ENCODE measurements at regions not wholly inside any gene's neighbourhood (a gene's known extent, or its start where the extent isn't known, plus 50 kb on each side); places are given as distances from the start of the nearest gene placed in this dataset.

DNA sequence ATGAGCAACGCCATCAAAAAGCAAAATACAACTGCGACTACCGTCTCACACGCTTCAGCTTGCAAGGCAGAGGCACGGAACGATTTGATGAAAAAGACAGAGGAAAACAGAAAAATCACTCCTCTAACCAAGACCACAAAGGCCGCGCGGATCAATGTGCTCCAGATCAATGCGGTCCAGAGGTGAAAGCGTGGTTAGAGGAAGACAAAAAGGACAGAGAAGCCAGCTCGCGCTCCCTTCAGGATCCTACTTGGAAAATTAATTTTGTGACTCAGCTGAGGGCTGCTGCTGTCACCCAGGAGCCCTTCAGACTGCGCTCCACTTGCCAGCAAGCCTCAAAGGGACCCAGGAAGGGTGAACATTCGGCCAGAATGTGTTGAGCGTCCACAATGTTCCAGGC, 140.2 kb upstream of the RPS6KA2 start:
- no peak overlapping the region for H3K4me3 Mint-ChIP-seq
- H3K36me3 Mint-ChIP-seq (ENCODE audit: low read depth): no peaks in the 10 kb centered on the region
- peaks cover 2% of the 10 kb centered on the region for H3K27me3 Mint-ChIP-seq (ENCODE audit: low read depth)
- POLR2A ChIA-PET: no interaction called here
- ATAC-seq (no peak), DNase-seq (no peak)
- CTCF ChIA-PET: interaction anchor here (2.6 kb wide), 1 partner anchor 8 kb away, joined by 19 read pairs; no protein-coding TSS in a partner anchor
- peaks cover 13% of the 10 kb centered on the region for H3K4me1 Mint-ChIP-seq (ENCODE audit: low read depth)
- H3K9me3 Mint-ChIP-seq (ENCODE audit: insufficient read depth): no peaks in the 10 kb centered on the region
- no peak overlapping the region for H3K27ac Mint-ChIP-seq

GRCh38 chr6:166766769-166767168, 139.7 kb upstream of the RPS6KA2 start:
- POLR2A ChIA-PET: no interaction called here
- H3K27me3 Mint-ChIP-seq (ENCODE audit: low read depth): no peaks in the 10 kb centered on the region
- H3K9me3 Mint-ChIP-seq (ENCODE audit: insufficient read depth): no peaks in the 10 kb centered on the region
- ATAC-seq (no peak), DNase-seq (no peak)
- CTCF ChIA-PET: interaction anchor here (2.6 kb wide), 1 partner anchor 8 kb away, joined by 19 read pairs; no protein-coding TSS in a partner anchor
- no peak overlapping the region for H3K27ac Mint-ChIP-seq
- H3K36me3 Mint-ChIP-seq (ENCODE audit: low read depth): no peaks in the 10 kb centered on the region
- no peak overlapping the region for H3K4me3 Mint-ChIP-seq
- H3K4me1 Mint-ChIP-seq (ENCODE audit: low read depth): peaks cover 12% of the 10 kb centered on the region

DNA sequence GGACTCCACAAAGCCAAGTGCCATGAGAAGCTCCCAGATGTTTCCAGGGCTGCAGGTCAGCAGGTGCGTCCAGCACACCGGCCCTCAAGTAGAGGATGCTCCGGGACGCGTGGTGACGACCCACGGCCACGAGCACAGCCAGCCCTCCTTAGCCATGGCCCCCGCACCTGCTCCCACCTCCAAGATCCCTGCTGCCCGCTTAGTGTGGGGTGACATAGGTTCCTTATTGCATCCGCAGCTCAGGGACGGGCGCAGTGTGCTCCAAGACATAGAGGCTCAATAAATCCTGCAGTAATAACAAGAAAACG, 138.1 kb upstream of the RPS6KA2 start:
- Mint-ChIP-seq H3K4me1 (ENCODE audit: low read depth) (peaks cover 8% of the 10 kb centered on the region), H3K36me3 (ENCODE audit: low read depth) (no peaks in the 10 kb centered on the region), H3K27me3 (ENCODE audit: low read depth) (peaks cover 3% of the 10 kb centered on the region), H3K9me3 (ENCODE audit: insufficient read depth) (no peaks in the 10 kb centered on the region), H3K27ac (no peak overlapping the region), H3K4me3 (no peak overlapping the region)
- no peak for DNase-seq
- ChIA-PET POLR2A (no interaction called here), CTCF (interaction anchor here (2.6 kb wide), 1 partner anchor 10 kb away, joined by 19 read pairs; no protein-coding TSS in a partner anchor)
- ATAC-seq: no peak

DNA sequence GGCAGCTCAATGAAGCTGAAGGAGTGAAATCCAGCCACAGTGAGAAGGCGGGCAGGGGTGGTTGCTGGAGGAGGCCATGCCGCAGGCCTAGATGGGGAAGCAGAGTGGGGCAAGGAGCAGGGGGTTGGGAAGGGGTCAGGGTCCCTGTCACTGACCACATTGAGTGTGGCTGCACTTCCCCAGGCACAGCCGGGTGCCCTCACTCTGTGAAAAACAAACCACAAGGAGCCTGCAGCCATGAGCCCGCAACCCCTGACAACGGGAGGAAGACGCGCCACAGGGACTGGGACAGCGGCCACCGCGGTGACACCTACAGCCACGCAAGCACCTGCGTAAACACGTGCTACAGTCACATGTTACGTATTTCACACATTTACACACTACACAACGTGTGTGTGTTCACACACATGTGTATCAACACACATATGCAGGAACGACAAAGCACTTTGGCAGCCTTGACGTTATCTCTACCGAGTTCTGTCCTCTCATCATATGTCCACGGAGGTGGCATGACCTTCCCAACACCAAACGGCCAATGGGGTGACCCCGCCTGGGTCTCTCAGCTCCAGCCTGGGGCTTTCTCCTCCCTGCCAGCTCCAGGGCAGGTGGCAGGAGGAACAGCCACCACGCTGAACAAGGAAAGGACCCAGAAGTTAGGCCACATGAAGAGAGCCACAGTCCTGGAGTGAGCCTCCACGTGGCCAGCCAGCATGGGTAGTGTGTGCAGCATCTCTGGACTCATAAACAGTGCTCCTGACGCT, 137.6 kb upstream of the RPS6KA2 start:
- ATAC-seq: no peak
- ChIA-PET POLR2A (no interaction called here), CTCF (interaction anchor here (2.6 kb wide), 1 partner anchor 10 kb away, joined by 19 read pairs; no protein-coding TSS in a partner anchor)
- Mint-ChIP-seq H3K27ac (no peak overlapping the region), H3K4me3 (no peak overlapping the region), H3K9me3 (ENCODE audit: insufficient read depth) (no peaks in the 10 kb centered on the region), H3K27me3 (ENCODE audit: low read depth) (peaks cover 3% of the 10 kb centered on the region), H3K4me1 (ENCODE audit: low read depth) (peaks cover 11% of the 10 kb centered on the region), H3K36me3 (ENCODE audit: low read depth) (no peaks in the 10 kb centered on the region)
- no peak for DNase-seq

- ATAC-seq (no peak), DNase-seq (no peak)
- H3K9me3 Mint-ChIP-seq (ENCODE audit: insufficient read depth): no peaks in the 10 kb centered on the region
- H3K27me3 Mint-ChIP-seq (ENCODE audit: low read depth): peaks cover 7% of the 10 kb centered on the region
- H3K4me3 Mint-ChIP-seq: no peak overlapping the region
- ChIA-PET CTCF (interaction anchor here (1.5 kb wide), 1 partner anchor 377 kb away, joined by 3 read pairs; no protein-coding TSS in a partner anchor), POLR2A (no interaction called here)
- H3K27ac Mint-ChIP-seq: no peak overlapping the region
- H3K36me3 Mint-ChIP-seq (ENCODE audit: low read depth): no peaks in the 10 kb centered on the region
- H3K4me1 Mint-ChIP-seq (ENCODE audit: low read depth): peaks cover 15% of the 10 kb centered on the region
Measured at GRCh38 chr6:166763606-166764472, 136.8 kb upstream of the RPS6KA2 start.

GRCh38 chr6:166761801-166762200, 134.8 kb upstream of the RPS6KA2 start:
- POLR2A ChIA-PET: no interaction called here
- H3K4me3 Mint-ChIP-seq: no peak overlapping the region
- H3K36me3 Mint-ChIP-seq (ENCODE audit: low read depth): no peaks in the 10 kb centered on the region
- peaks cover 33% of the 10 kb centered on the region for H3K4me1 Mint-ChIP-seq (ENCODE audit: low read depth)
- DNase-seq: no peak
- CTCF ChIA-PET: interaction anchor here (1.2 to 1.5 kb wide), 3 partner anchors 9 to 379 kb away, joined by 3 to 4 read pairs (median 3); no protein-coding TSS in a partner anchor
- H3K27me3 Mint-ChIP-seq (ENCODE audit: low read depth): peaks cover 26% of the 10 kb centered on the region
- no peaks in the 10 kb centered on the region for H3K9me3 Mint-ChIP-seq (ENCODE audit: insufficient read depth)
- H3K27ac Mint-ChIP-seq: no peak overlapping the region
- ATAC-seq: no peak

- peak overlapping the region; percentile 43 for H3K27ac Mint-ChIP-seq
- peak; percentile 69 for DNase-seq
- no peaks in the 10 kb centered on the region for H3K9me3 Mint-ChIP-seq (ENCODE audit: insufficient read depth)
- peaks cover 26% of the 10 kb centered on the region for H3K27me3 Mint-ChIP-seq (ENCODE audit: low read depth)
- H3K36me3 Mint-ChIP-seq (ENCODE audit: low read depth): no peaks in the 10 kb centered on the region
- ChIA-PET POLR2A (no interaction called here), CTCF (interaction anchor here (1.3 to 3.3 kb wide), 2 partner anchors 10 to 15 kb away, joined by 3 to 15 read pairs; no protein-coding TSS in a partner anchor)
- peaks cover 33% of the 10 kb centered on the region for H3K4me1 Mint-ChIP-seq (ENCODE audit: low read depth)
- peak; percentile 88 for ATAC-seq
- no peak overlapping the region for H3K4me3 Mint-ChIP-seq
Measured at GRCh38 chr6:166760288-166760687, 133.2 kb upstream of the RPS6KA2 start.

- ChIA-PET POLR2A (no interaction called here), CTCF (interaction anchor here (3.3 kb wide), 1 partner anchor 17 kb away, joined by 15 read pairs; no protein-coding TSS in a partner anchor)
- no peak for DNase-seq
- Mint-ChIP-seq H3K36me3 (ENCODE audit: low read depth) (no peaks in the 10 kb centered on the region), H3K27ac (no peak overlapping the region), H3K4me3 (no peak overlapping the region), H3K27me3 (ENCODE audit: low read depth) (peaks cover 29% of the 10 kb centered on the region), H3K9me3 (ENCODE audit: insufficient read depth) (no peaks in the 10 kb centered on the region), H3K4me1 (ENCODE audit: low read depth) (peaks cover 33% of the 10 kb centered on the region)
- ATAC-seq: no peak
Measured at GRCh38 chr6:166758136-166758704, 131.2 kb upstream of the RPS6KA2 start.

- CTCF ChIA-PET: interaction anchor here (1.2 to 3.3 kb wide), 2 partner anchors 17 to 18 kb away, joined by 4 to 15 read pairs; no protein-coding TSS in a partner anchor
Measured at GRCh38 chr6:166757232-166758135, 130.4 kb upstream of the RPS6KA2 start.

DNA sequence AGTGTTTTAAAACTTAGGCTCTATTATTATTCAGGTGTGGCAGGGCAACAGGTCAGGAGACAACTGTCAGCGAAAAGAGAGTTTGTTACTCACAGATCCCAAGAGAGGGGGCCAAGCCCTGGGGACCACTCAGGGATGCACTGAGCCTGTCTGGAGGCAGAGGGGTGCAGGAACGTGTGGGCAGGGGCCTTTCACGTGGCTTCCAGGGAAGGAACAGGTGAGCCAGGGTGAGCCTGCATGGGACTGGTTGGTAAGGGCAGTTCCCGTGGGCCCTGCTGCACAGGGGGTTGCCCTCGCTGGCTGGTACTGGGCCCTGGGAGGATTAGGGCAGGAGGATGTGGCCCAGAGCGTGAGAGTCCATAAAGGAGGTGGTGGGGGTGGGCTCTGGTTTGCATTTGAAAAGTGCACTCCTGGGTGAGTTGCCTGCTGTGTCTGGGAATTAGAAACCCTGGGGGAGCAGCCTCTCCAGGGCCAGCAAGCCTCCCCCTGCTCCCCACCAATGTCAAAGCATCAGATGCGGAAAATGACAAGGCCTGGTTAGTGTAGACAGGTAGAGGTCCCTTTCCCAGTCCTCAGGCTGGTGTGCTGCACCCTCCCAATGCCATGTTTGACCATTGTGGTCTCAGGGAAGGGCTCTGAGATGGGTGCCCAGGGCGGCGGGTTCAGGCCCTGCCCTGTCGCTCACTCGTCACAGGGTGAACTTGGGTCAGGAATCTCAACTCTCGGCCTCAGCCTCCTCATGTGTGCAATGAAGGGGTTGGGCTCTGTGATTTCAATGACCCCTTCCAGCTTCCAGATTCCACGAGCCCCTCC, 127.4 kb upstream of the RPS6KA2 start:
- H3K27ac Mint-ChIP-seq: no peak overlapping the region
- H3K36me3 Mint-ChIP-seq (ENCODE audit: low read depth): no peaks in the 10 kb centered on the region
- ChIA-PET CTCF (no interaction called here), POLR2A (no interaction called here)
- peaks cover 31% of the 10 kb centered on the region for H3K4me1 Mint-ChIP-seq (ENCODE audit: low read depth)
- no peak for ATAC-seq
- H3K9me3 Mint-ChIP-seq (ENCODE audit: insufficient read depth): no peaks in the 10 kb centered on the region
- no peak overlapping the region for H3K4me3 Mint-ChIP-seq
- peaks cover 38% of the 10 kb centered on the region for H3K27me3 Mint-ChIP-seq (ENCODE audit: low read depth)
- DNase-seq: no peak

More at GRCh38 chr6:166757232-166758135, 130.4 kb upstream of the RPS6KA2 start:
- H3K4me1 Mint-ChIP-seq (ENCODE audit: low read depth): peaks cover 33% of the 10 kb centered on the region
- ATAC-seq (peak; percentile 34), DNase-seq (no peak)
- POLR2A ChIA-PET: no interaction called here
- H3K27me3 Mint-ChIP-seq (ENCODE audit: low read depth): peaks cover 32% of the 10 kb centered on the region
- no peaks in the 10 kb centered on the region for H3K9me3 Mint-ChIP-seq (ENCODE audit: insufficient read depth)
- H3K36me3 Mint-ChIP-seq (ENCODE audit: low read depth): no peaks in the 10 kb centered on the region
- no peak overlapping the region for H3K27ac Mint-ChIP-seq
- H3K4me3 Mint-ChIP-seq: no peak overlapping the region

Data from activated CD8-positive, alpha-beta T cell treated with anti-CD3 and anti-CD28 coated beads, Interleukin-2, amount 10 ng/mL, durations not matched to agents 7 days and 5 days (primary cell).